ENCODE measurements at regions not wholly inside any gene's neighbourhood (a gene's known extent, or its start where the extent isn't known, plus 50 kb on each side); places are given as distances from the start of the nearest gene placed in this dataset.

- peaks cover 11 to 17% (median 13%) of the 10 kb centered on the region in 3 experiments for H3K36me3 Mint-ChIP-seq (ENCODE audit: insufficient read depth in 1 of 3, low read depth in 3 of 3)
Measured at GRCh38 chr3:110583373-110583935, 488.2 kb upstream of the NECTIN3 start.

More at GRCh38 chr3:110583373-110583935, 488.2 kb upstream of the NECTIN3 start:
- peak overlapping the region in 1 of 3 experiments; percentile 55; a peak in 2 of 7 replicates for H3K27ac Mint-ChIP-seq
- Histone ChIP-seq H2BK5ac (ENCODE audit: insufficient read length, low read length) (no peak overlapping the region), H3K4me1 (ENCODE audit: insufficient read depth, low read length) (no peaks in the 10 kb centered on the region; the same call in 1 of the 2 replicates), H3T11ph (ENCODE audit: low read length) (peak overlapping the region; percentile 17), H4K20me1 (ENCODE audit: control insufficient read depth, insufficient read depth, insufficient read length) (no peaks in the 10 kb centered on the region), H2BK20ac (ENCODE audit: low read depth, low read length, poor library complexity, severe bottlenecking) (no peak overlapping the region), H2BK15ac (ENCODE audit: low read depth, low read length) (no peak overlapping the region), H3K27ac (ENCODE audit: insufficient read length, low read depth, low read length) (no peak overlapping the region), H3K56ac (ENCODE audit: insufficient read length, low read depth, low read length) (no peak overlapping the region), H3K4me2 (ENCODE audit: insufficient read depth, insufficient read length, low read length) (no peak overlapping the region), H3K79me1 (ENCODE audit: insufficient read depth, low read depth, low read length, poor library complexity, severe bottlenecking) (no peaks in the 10 kb centered on the region), H3K4ac (ENCODE audit: low read depth, low read length) (no peak overlapping the region), H3K23me2 (ENCODE audit: insufficient read length, low read depth, low read length, poor library complexity, severe bottlenecking) (no peaks in the 10 kb centered on the region), H3K14ac (ENCODE audit: insufficient read depth, low read length) (no peak overlapping the region), H3K9ac (ENCODE audit: extremely low read depth, insufficient read length, low read length) (no peak overlapping the region), H2AFZ (ENCODE audit: low read length) (no peak overlapping the region), H2BK12ac (ENCODE audit: insufficient read length, low read depth, low read length) (no peak overlapping the region), H3K79me2 (ENCODE audit: insufficient read depth, low read length) (no peaks in the 10 kb centered on the region), H3K27me3 (ENCODE audit: insufficient read depth, low read length) (no peaks in the 10 kb centered on the region), H4K8ac (replicated peaks; ENCODE audit: insufficient read length, low read depth, low read length) (no peak overlapping the region), H4K5ac (ENCODE audit: insufficient read length, low read depth, low read length) (no peak overlapping the region), H4K91ac (ENCODE audit: insufficient read length, low read depth, low read length) (no peak overlapping the region), H2AK5ac (ENCODE audit: insufficient read length, low read length) (peak overlapping the region; percentile 96), H3K23ac (ENCODE audit: insufficient read length, low read depth, low read length) (no peak overlapping the region), H3K18ac (ENCODE audit: insufficient read length, low read depth, low read length) (no peak overlapping the region), H2BK120ac (ENCODE audit: low read depth, low read length, poor library complexity, severe bottlenecking) (no peak overlapping the region), H3K9me3 (ENCODE audit: control insufficient read depth, low read depth, low read length) (no peaks in the 10 kb centered on the region)
- H3K9me3 Mint-ChIP-seq: peaks cover 5 to 14% of the 10 kb centered on the region in 2 experiments; a peak in 3 of 5 replicates
- DNase-seq: no peak
- peaks cover 36 to 45% of the 10 kb centered on the region in 2 experiments for H3K4me1 Mint-ChIP-seq
- WGBS (ENCODE audit: extremely low coverage, insufficient read length, low lambda C conversion rate): no CpG with 5 or more reads among the region's 3 CpGs
- H3K27me3 Mint-ChIP-seq (ENCODE audit: low read depth): no peaks in the 10 kb centered on the region
- no peak overlapping the region for H3K4me3 Mint-ChIP-seq
- TF ChIP-seq, protein P1, sequence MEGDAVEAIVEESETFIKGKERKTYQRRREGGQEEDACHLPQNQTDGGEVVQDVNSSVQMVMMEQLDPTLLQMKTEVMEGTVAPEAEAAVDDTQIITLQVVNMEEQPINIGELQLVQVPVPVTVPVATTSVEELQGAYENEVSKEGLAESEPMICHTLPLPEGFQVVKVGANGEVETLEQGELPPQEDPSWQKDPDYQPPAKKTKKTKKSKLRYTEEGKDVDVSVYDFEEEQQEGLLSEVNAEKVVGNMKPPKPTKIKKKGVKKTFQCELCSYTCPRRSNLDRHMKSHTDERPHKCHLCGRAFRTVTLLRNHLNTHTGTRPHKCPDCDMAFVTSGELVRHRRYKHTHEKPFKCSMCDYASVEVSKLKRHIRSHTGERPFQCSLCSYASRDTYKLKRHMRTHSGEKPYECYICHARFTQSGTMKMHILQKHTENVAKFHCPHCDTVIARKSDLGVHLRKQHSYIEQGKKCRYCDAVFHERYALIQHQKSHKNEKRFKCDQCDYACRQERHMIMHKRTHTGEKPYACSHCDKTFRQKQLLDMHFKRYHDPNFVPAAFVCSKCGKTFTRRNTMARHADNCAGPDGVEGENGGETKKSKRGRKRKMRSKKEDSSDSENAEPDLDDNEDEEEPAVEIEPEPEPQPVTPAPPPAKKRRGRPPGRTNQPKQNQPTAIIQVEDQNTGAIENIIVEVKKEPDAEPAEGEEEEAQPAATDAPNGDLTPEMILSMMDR (conservative IDR thresholded peaks at IDR 0.05): no peak

Measured in H9 (cell line).